CD1c-positive myeloid dendritic cell (primary cell): ENCODE measurements at regions not wholly inside any gene's neighbourhood (a gene's known extent, or its start where the extent isn't known, plus 50 kb on each side); places are given as distances from the start of the nearest gene placed in this dataset.
"Not testable (repeated sequence)": the region's sequence is repeated elsewhere in the genome, so short reads cannot be mapped to it uniquely, and the experiment has no call there.

ENCODE experiments used
- DNase-seq: peaks from one replicate; pipeline ENCODE4 v3.0.0-alpha.2; 2016; ENCODE audit errors: extremely low spot score

DNA sequence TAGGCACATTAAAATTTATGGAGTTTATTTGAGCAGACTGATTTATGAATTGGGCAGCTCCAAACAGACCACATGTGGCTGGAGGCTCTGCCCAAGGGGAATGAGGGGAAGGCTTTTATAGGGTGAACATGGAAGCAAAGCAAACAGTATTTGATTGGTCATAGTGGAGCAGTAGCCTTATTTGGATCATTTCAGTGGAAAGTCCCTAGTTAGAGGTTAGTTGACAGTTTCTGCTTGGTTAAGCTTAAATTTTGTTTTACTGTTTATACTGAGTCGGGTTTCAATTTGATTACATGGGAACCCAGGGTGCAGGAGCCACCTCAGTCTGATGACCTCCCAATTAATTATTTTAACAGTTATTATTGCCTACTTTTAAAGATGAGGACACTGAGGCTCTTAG is 140.5 kb downstream of the NDFIP2 start:
- DNase-seq, result no peak

DNA sequence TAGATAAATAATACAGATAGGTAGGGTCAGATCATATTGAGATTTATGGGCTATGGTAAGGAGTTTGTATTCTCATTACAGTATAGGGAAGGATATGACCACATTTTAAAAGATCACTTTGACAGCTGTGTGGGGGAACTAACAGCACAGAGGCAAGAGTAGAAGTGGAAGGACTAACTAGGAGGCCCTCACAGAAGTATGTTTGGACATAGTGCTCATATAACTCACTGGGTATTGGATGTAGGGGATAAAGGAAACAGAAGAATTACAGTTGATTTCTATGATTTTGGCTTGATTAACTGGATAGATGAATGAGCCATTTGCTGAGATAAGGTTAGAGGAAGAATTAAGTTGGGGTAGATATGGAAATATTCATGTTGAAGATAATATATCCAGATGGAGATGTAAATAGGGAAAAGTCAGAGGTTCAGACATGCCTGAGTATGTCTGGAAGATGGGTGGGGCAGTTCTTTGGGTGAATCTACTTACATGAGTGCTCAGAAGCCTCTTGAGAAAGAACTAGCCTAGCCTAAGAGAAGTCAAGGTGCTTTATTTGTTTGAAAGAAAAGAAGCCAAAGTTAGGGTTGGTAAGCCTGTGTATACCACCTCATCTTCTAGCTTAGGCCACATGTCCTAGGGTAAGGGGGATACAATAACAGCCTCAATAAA is 133.4 kb downstream of the NDFIP2 start:
- DNase-seq, result no peak

DNA sequence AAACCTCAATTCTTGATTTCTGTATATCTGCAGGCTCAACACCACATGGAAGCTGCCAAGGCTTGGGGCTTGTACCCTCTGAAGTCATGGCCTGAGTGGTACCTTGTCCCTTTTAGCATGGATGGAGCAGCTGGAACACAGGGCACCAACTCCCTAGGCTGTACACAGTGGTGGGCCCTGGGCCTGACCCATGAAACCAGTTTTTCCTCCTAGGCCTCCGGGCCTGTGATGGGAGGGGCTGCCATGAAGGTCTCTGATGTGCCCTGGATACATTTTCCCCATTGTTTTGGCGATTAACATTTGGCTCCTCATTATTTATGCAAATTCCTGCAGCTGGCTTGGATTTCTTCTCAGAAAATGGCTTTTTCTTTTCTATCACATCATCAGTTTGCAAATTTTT is 131.6 kb downstream of the NDFIP2 start:
- DNase-seq, result no peak

DNA sequence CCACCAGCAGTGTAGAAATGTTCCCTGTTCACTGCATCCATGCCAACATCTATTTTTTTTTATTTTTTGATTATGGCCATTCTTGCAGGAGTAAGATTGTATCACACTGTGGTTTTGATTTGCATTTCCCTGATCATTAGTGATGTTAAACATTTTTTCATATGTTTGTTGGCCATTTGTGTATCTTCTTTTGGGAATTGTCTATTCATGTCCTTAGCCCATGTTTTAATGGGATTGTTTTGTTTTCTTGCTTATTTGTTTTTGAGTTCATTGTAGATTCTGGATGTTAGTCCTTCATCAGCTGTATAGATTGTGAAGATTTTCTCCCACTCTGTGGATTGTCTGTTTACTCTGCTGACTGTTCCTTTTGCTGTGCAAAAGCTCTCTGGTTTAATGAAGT is 126.9 kb downstream of the NDFIP2 start:
- DNase-seq, result not testable (repeated sequence)
